SH-SY5Y (cell line): ENCODE measurements at regions not wholly inside any gene's neighbourhood (a gene's known extent, or its start where the extent isn't known, plus 50 kb on each side); places are given as distances from the start of the nearest gene placed in this dataset.

ENCODE experiments used
- GATA2 ChIP-seq: IDR thresholded peaks from 2 replicates; pipeline ENCODE4 v1.6.1; 2011; ENCODE audit warnings: mild to moderate bottlenecking, low read depth, low read length
- GATA3 ChIP-seq: IDR thresholded peaks from 2 replicates; pipeline ENCODE4 v1.6.1; 2011; ENCODE audit warnings: low read depth, mild to moderate bottlenecking, low read length, moderate library complexity

DNA sequence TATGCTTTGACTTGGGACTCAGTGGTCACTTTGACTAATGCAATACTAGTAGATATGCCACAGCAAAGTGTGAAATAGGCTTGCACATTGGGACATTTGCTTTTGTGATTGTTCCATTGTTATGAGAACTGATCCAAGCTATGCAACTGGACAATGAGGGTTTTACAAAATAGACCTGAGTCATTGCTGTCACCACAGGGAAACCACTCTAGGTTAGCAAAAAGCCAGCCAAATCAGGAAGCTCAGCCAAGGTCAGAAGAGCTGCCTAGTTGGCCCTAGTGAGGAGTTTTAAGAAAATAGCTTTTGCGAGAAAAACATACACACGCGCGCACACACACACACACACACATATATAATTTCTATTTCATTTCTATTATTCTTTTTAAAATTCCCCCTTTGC, 452.4 kb upstream of the CDH7 start:
- TF ChIP-seq GATA2 (no peak), GATA3 (no peak)
